ENCODE measurements at regions not wholly inside any gene's neighbourhood (a gene's known extent, or its start where the extent isn't known, plus 50 kb on each side); places are given as distances from the start of the nearest gene placed in this dataset.

GRCh38 chr5:4309026-4309425 is 713.4 kb downstream of the IRX1 start:
- no peak overlapping the region for H3K27ac ChIP-seq (ENCODE audit: insufficient read length, low read depth, low read length)
- no peaks in the 10 kb centered on the region for H4K20me1 ChIP-seq (ENCODE audit: control insufficient read depth, insufficient read depth, insufficient read length)
- no CpG with 5 or more reads among the region's 7 CpGs for WGBS (ENCODE audit: extremely low coverage, insufficient read length, low lambda C conversion rate)
- no peaks in the 10 kb centered on the region for H3K23me2 ChIP-seq (ENCODE audit: insufficient read length, low read depth, low read length, poor library complexity, severe bottlenecking)
- H2BK120ac ChIP-seq (ENCODE audit: low read depth, low read length, poor library complexity, severe bottlenecking) = no peak overlapping the region
- H3K4ac ChIP-seq (ENCODE audit: low read depth, low read length) = no peak overlapping the region
- no peaks in the 10 kb centered on the region for H3K27me3 ChIP-seq (ENCODE audit: insufficient read depth, low read length)
- no peak overlapping the region for H4K5ac ChIP-seq (ENCODE audit: insufficient read length, low read depth, low read length)
- H2BK15ac ChIP-seq (ENCODE audit: low read depth, low read length) = no peak overlapping the region
- no peak overlapping the region for H3K56ac ChIP-seq (ENCODE audit: insufficient read length, low read depth, low read length)
- no peak overlapping the region for H4K91ac ChIP-seq (ENCODE audit: insufficient read length, low read depth, low read length)
- no peak overlapping the region for H3T11ph ChIP-seq (ENCODE audit: low read length)
- H3K23ac ChIP-seq (ENCODE audit: insufficient read length, low read depth, low read length) = no peak overlapping the region
- H3K79me1 ChIP-seq (ENCODE audit: insufficient read depth, low read depth, low read length, poor library complexity, severe bottlenecking) = no peaks in the 10 kb centered on the region
- no peak overlapping the region for H2BK20ac ChIP-seq (ENCODE audit: low read depth, low read length, poor library complexity, severe bottlenecking)
- no peaks in the 10 kb centered on the region for H3K79me2 ChIP-seq (ENCODE audit: insufficient read depth, low read length)
- no peak overlapping the region for H2BK5ac ChIP-seq (ENCODE audit: insufficient read length, low read length)
- peaks cover 0 to 3% of the 10 kb centered on the region in 2 experiments; a peak in 1 of 5 replicates for H3K9me3 Mint-ChIP-seq
- H3K14ac ChIP-seq (ENCODE audit: insufficient read depth, low read length) = no peak overlapping the region
- no peak overlapping the region for H2AK5ac ChIP-seq (ENCODE audit: insufficient read length, low read length)
- no peaks in the 10 kb centered on the region for H3K27me3 Mint-ChIP-seq (ENCODE audit: low read depth)
- no peak overlapping the region for H3K27ac Mint-ChIP-seq
- H2BK12ac ChIP-seq (ENCODE audit: insufficient read length, low read depth, low read length) = no peak overlapping the region
- no peaks in the 10 kb centered on the region for H3K4me1 ChIP-seq (ENCODE audit: insufficient read depth, low read length)
- H4K8ac ChIP-seq (replicated peaks; ENCODE audit: insufficient read length, low read depth, low read length) = no peak overlapping the region
- H3K4me3 Mint-ChIP-seq = no peak overlapping the region
- no peak for TF ChIP-seq CTCF (conservative IDR thresholded peaks at IDR 0.05)
- H3K4me1 Mint-ChIP-seq = peaks cover 15 to 18% of the 10 kb centered on the region in 2 experiments
- no peaks in the 10 kb centered on the region for H3K9me3 ChIP-seq (ENCODE audit: control insufficient read depth, low read depth, low read length)
- no peak overlapping the region for H2AFZ ChIP-seq (ENCODE audit: low read length)
- no peaks in the 10 kb centered on the region for H3K36me3 Mint-ChIP-seq (ENCODE audit: insufficient read depth in 1 of 3, low read depth in 3 of 3)
- no peak for DNase-seq
- H3K4me2 ChIP-seq (ENCODE audit: insufficient read depth, insufficient read length, low read length) = no peak overlapping the region
- H3K9ac ChIP-seq (ENCODE audit: extremely low read depth, insufficient read length, low read length) = no peak overlapping the region
- no peak overlapping the region for H3K18ac ChIP-seq (ENCODE audit: insufficient read length, low read depth, low read length)

Data from H9 (cell line).